Fibroblast of skin of abdomen (primary cell): ENCODE measurements at regions not wholly inside any gene's neighbourhood (a gene's known extent, or its start where the extent isn't known, plus 50 kb on each side); places are given as distances from the start of the nearest gene placed in this dataset.
A peak's percentile ranks its signal among the peaks of the same experiment; 100 is the strongest.

Experiments
- DNase-seq: peaks from one replicate; pipeline ENCODE4 v3.0.0-alpha.2; 2013

DNA sequence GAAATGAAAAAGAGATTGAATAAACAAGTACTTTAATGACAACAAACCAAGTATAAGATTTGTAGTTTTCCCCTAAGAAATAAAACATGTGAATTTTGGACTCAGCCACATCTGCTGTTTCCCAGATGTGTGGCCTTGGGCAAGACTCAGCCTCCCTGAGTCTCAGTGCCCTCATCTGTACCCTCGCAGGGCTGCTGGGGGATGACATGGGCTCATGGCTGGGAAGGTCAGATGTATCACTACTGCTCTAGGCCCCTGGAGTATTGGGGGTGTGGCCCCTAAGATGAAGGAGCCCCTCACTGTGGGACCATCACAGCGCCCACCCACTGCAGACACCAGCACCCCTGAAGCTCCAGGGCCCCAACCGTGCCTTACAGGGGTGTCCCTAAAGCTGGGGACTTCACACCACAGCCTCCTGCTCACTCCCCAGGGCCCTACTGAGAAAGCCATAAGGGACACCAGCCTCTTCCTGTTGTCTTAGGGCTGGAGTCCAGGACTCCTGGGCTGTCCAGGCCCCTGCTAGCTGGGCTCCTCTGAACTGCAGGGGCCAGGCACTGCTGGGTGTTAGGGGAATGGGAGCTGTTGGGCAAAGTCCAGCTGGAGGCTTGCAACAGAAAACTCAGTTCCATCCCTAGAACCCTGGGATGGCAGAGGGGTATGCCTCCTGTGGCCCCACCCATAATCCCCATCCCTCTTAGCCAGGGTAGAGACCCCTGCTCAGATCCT, 104.0 kb upstream of the WNT4 start:
- DNase-seq = no peak

DNA sequence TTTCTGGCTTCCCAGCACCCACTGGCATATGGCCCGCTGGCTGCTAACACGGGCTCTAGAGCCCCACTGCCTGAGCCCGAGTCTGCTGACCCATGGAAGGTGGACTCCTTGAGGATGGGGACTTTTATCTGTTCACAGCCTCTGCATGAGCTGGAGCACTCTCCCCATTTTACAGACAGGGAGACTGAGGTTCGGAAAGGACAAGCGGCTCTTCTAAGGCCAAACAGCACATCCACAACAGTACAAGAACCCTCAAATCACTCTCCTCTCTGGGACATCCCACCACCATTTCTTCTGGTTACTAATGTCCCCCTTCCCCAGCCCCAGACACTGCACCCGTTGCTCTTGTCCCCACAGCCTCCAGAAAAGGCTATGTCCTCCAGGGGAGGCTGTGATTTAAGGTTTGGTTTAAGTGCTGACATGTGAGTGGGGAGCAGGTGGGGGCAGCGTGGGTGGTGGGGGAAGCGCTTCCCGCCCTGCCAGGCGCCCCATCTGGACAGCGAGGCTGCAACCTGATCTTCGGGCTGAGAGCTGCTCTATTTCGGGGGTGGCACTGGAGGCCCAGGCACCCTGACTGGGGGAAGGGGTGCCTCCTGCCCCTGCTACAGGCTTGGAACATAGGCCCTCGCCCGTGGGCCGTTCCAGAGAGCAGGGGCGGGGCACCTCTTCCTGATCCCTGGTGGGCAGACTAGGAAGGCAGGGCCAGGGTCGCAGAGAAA, 104.8 kb upstream of the WNT4 start:
- DNase-seq = no peak

- no peak for DNase-seq
These were observed 105.8 kb upstream of the WNT4 start for GRCh38 chr1:22248746-22249145.

DNA sequence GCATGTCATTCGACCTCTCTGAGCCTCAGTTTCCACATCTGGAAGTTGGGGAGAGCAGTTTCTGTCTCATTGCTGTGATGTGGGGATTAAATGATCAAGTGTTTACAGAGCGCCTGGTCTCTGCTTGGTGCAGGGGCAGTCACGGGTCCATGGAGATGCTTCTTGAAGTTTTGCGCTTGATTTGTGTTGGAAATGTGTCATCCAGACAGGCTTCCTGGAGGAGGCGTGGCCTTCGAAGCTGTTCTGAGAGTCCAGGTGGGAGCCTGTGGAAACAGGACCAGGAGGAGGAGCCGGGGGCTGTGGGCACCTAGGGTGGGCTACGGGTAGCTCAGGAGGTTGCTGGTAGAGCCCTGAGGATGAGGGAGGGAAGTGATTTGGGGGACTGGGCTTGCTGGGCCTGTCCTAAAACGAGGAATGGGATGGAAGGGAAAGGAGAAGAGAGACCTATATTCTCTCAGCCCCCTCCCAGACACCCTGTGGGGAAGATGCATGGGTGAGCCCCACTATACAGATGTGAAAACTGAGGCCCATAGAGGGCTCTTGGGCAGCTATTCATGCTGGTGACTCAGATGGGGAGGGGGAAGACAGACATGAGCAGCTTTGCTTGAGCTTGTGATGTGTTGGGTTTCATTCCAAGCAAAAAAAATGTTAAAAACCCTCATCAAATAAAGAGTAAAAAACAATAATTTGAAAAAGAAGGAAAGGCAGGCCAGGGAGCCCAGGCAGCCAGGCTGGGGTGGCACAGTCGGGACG, 107.2 kb upstream of the WNT4 start:
- DNase-seq = no peak

DNA sequence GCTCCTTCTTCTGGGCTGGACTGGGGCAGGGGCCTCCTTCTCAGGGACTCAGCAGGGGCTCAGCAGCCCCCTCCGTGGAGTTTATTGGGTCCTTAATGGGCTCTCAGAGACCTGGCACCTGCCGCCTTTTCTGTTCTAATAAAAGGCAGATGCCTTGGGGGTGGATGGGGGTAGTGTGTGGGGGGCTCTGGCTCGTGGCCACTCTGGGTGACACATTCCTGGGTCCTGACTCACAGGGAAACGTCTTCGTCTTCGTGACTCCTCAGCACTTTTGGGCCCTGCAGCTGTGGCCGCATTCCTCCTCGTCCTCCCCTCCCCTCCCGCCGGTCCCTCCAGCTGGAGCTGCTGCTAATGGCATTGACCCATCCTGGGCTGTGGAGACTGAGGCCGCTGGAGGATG, 107.8 kb upstream of the WNT4 start:
- DNase-seq = peak; percentile 27

- DNase-seq = no peak
These were observed 109.4 kb upstream of the WNT4 start for GRCh38 chr1:22252251-22252650.

DNA sequence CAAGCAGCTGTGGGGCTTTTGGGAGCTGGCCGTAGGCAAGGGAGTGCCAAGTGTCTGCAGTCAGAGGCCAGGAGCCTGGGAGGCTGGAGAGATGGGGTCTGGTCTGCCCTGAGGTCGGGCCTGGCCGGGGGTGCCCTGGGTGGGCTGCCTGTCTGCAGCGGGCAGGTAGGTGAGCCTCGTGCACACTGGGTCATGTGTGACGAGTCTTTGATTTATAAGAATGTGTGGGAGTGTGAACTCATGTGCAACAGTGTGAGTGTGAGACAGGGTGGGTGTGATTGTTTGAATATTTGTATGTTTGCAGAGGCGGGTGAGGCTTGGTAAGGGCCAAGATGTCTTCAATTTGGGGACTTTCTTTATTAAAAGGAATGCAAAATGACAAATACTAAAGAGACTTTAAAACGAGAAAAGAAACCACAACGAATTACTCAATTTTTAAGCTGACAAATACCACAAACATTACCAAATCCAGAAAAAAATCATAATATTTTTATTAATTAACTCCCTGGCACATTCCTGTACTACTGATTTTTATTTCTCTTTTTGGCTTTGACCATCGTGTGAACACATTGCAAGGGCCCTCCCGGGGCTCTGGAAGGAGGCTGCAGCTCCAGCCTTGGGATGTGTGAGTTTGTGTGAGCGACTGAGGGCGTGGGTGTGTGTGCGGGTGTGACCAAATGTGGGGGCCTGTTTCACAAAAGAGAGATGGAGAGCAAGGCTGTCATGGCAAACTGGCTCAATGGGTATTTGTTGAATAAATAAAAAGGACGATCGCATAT, 110.3 kb upstream of the WNT4 start:
- no peak for DNase-seq

GRCh38 chr1:22254756-22255155, 111.9 kb upstream of the WNT4 start:
- DNase-seq = no peak

DNA sequence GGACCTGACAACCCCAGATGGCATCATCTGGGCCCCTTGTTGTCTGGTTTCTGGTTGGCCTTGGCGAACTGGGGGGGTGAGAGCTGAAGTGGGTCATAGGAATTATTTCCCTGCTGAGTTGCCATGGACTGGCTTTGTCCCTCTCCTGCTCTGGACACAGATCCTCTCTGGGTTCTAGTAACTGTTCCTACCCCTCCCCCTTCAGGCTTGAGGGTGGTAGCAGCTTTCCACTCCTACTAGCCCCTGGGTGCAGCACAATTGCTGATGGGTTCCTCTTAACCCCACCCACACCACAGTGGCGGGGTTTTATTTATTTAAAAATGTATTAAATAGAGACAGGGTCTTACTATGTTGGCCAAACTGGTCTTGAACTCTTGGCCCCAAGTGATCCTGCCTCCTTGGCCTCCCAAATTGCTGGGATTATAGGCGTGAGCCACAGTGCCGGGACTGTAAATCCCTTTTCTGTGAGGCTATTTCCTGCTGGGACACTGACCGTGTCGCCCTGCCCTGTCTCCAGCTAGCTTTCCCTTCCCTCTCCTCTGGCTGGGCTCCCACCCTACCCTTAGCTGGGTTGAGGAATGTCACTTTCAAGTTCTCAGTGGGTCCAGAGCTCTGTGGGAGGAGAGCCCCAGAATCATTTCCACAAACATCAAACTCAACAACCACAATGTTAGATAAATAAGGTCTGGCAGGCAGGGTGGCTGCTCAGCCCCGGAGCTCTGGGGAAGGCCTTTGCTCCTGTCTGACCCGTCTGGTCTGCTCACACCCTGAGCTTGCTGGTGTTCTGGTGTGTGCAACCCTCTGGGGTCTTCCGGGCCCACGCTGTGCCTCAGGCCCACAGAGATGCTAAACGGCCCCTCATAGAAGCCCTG, 112.7 kb upstream of the WNT4 start:
- no peak for DNase-seq

- no peak for DNase-seq
These were observed 113.3 kb upstream of the WNT4 start for GRCh38 chr1:22256213-22256512.

DNA sequence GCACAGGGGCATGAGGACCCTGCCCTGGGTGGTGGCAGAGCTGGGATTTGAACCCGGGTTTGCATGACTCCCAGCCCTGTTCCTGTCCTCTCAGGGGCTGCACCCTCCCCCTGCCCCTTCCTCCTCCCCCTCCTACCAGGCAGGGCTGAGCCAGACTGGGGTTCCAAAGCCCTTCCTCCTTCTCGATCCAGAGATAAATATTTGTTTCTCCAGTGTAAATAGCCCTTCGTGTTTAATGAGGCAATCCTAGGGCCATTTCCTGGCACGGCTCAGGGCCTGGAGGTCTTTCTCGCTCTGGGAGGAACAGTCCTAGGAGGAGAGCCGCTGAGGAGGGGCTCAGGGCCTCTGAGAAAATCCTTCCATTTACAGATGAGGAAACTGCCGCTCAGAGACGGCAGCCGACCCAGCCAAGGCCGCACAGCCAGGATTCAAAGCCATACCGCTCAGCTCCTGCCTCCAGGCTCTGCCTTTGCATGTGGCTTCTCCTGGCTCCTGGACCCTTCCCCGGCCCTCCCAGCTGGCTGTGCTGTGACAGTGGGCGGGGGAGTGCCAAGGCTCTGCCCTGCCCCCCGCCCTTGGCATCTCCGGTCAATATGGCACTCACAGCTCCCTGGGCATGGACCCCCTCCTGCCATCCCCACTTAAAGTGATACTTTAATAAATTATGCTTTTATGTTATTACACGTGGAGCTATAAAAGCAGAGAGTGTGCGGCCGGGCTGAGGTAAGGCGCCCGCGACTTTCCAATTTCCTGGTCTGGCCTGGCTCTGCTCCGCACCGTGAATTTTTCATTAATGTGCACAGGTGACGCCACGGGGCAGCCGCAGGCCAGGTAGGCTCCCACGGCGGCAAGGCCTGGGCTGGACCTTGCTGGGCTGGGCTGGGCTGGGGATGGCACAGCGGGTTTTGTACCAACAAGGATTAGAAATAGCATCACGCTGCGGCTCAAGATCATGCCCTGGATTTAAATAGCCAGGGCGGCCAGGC, 114.7 kb upstream of the WNT4 start:
- DNase-seq = no peak

DNA sequence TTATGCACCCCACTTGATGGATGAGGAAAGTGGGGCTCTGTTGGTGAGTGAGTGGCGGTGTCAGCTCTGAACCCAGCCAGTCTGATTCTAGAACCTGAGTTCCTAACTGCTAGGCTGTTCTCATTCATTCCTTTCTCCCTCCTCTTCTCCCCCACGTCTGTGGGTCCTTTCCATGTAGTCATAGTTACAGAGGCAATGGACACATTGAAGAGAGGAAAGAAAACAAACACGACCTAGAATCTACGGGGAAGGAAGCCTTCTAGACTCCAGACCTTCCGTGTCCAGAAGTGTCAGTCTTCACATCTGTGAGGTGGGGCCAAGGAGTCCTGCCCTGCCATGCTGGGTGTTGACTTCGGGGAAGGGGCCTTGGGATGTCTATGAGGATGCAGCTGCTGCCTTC, 115.8 kb upstream of the WNT4 start:
- DNase-seq = no peak

DNA sequence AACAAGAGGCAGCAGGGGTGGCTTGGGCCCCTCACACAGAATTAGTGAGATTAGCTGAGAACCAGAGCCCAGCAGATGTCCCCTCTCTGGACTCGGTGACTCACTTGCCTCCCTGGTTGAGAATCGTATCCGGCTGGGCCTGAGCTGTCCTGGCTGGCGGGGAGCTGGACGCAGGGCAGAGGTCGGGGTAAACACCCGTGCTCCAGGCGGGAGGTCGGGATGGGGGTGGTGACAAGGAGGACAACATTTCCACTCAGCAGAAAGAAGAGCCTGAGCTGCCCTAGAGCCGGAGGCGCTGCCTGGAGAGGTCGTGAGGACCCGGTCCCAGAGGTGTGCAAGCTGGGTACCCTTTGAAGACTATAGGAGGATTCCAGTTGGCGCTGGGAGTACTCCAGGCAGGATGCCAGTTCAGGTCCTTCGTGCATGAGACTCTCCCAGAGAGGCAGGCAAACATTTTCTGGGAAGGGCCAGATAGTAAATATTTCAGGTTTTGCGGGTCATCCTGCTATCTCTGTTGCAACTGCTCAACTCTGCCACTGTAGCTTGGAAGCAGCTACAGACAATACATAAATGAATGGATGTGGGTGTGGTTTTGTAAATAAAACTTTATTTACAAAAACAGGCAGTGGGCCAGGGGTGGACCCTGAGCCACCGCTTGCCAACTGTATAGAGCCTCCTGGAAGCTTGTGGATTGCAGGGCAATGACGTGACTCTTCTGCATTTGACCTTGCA, 116.8 kb upstream of the WNT4 start:
- DNase-seq = no peak

GRCh38 chr1:22260860-22261432, 118.0 kb upstream of the WNT4 start:
- DNase-seq = no peak

- no peak for DNase-seq
These were observed 118.7 kb upstream of the WNT4 start for GRCh38 chr1:22261580-22261979.

DNA sequence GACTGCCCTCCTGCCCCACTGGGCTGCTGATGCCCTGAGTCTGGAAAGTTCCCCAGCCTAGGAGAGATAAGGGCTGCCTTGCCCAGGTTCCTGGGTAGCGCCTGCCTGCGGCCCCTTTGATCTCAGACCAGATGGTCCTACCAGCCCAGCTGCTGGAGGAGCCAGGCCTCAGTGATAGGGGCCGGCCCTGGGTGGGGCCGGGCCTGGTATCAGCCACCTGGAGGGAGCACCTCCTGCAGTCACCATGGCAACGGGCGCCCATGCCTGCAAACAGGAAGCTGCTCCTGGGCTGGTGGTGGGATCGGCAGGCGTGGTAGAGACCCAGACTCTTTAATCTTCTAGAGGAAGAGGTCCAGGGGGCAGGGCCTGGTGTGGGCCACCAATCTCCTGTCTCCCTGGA, 119.7 kb upstream of the WNT4 start:
- no peak for DNase-seq

DNA sequence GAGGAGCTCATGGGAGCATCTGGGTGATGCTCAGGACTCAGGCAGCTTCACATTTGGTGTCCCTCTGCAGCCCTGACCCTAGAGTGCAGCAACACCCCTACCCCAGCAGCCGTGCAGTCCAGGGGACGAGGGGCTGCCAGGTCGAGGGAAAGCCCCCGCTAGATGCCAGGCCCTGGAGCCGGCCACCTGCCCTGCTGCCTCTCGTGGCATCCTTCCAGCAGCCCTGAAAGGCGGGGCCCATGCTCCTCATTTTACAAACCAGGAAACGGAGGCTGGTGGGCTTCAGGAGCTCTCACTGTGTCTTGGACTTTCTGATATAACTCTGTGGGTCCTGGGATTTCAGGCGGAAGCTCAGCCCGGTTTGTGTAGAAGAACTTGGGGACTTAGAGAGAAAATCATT, 120.5 kb upstream of the WNT4 start:
- DNase-seq = no peak

DNA sequence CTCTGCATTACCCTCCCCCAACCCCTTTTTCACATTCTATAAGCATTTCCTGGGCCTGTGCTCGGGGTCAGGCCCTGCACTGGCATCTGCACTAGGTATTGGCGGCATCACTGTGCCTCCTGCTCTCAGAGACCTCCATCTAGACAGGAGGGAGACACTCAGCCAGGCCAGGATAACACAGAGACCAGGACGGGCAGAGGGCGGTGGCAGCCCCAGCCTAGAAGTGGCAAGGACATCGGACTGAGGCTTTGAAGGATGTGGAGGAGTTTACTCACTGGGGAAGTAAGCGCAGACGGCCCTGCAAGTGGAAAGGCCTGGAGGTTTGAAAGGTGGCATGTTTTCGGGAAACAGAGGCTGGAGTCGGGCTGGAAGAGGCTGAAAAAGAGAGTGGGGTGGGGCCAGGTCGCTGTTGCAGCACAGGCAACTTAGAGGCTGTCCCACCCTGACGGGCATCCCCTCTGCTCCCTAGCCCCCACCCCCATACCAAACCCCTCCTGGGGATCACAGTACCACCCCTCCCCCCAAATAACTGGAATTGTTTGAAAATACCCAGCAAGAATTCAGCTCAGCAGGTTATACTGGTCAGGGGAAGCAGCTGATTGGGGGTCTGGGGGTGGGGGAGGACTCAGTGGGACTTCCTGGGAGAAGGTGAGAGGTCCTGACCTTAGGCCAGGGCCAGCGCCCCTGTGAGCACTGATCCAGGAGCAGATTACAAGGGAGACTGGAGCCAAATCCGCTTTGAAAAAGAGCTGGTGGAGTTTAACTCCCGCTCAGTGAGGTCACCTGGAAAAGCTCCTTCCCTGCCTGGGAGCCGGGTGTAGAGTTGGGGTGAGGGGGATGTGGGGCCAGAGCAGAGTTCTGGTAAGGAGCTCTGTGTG, 121.8 kb upstream of the WNT4 start:
- no peak for DNase-seq

GRCh38 chr1:22266141-22266540, 123.2 kb upstream of the WNT4 start:
- no peak for DNase-seq
